ENCODE measurements at regions not wholly inside any gene's neighbourhood (a gene's known extent, or its start where the extent isn't known, plus 50 kb on each side); places are given as distances from the start of the nearest gene placed in this dataset.

- ATAC-seq, result no peak
- peaks cover 0 to 14% (median 0%) of the 10 kb centered on the region in 3 donors for H3K4me1 ChIP-seq
These were observed 505.3 kb downstream of the TLE4 start for GRCh38 chr9:80077059-80077458.

GRCh38 chr9:80076162-80076561, 504.4 kb downstream of the TLE4 start:
- no peak overlapping the region for H3K4me3 ChIP-seq

More at GRCh38 chr9:80077059-80077458, 505.3 kb downstream of the TLE4 start:
- TF ChIP-seq POLR2AphosphoS5 (IDR thresholded peaks at IDR 0.05) (no peak), CTCF (IDR thresholded peaks at IDR 0.05) (no peak), EP300 (IDR thresholded peaks at IDR 0.05) (no peak), POLR2A (IDR thresholded peaks at IDR 0.05) (no peak)
- peaks cover 0 to 8% (median 0%) of the 10 kb centered on the region in 3 donors for H3K9me3 ChIP-seq
- no peaks in the 10 kb centered on the region for H3K27me3 ChIP-seq
- no peak overlapping the region for H3K4me3 ChIP-seq
- no peaks in the 10 kb centered on the region for H3K36me3 ChIP-seq
- 92 to 95% methylated on average over 3 of the region's 3 CpGs for WGBS, 2 donors (ENCODE audit: low coverage in 1 of 2)
- H3K27ac ChIP-seq, result no peak overlapping the region

GRCh38 chr9:80074439-80074838, 502.7 kb downstream of the TLE4 start:
- H3K9me3 ChIP-seq, result no peaks in the 10 kb centered on the region

More at GRCh38 chr9:80076162-80076561, 504.4 kb downstream of the TLE4 start:
- Histone ChIP-seq H3K4me1 (peaks cover 0 to 14% (median 0%) of the 10 kb centered on the region in 3 donors), H3K9me3 (peaks cover 0 to 7% (median 0%) of the 10 kb centered on the region in 3 donors), H3K27ac (no peak overlapping the region), H3K36me3 (no peaks in the 10 kb centered on the region), H3K27me3 (no peaks in the 10 kb centered on the region)
- TF ChIP-seq POLR2A (IDR thresholded peaks at IDR 0.05) (no peak), POLR2AphosphoS5 (IDR thresholded peaks at IDR 0.05) (no peak), EP300 (IDR thresholded peaks at IDR 0.05) (no peak), CTCF (IDR thresholded peaks at IDR 0.05) (no peak)
- no peak for ATAC-seq
- WGBS, 2 donors (ENCODE audit: low coverage in 1 of 2), result 79 to 82% methylated on average over 2 to 4 of the region's 4 CpGs

GRCh38 chr9:80072451-80072850, 500.7 kb downstream of the TLE4 start:
- Histone ChIP-seq H3K36me3 (no peaks in the 10 kb centered on the region), H3K27ac (no peak overlapping the region), H3K4me3 (no peak overlapping the region), H3K4me1 (peaks cover 0 to 14% (median 0%) of the 10 kb centered on the region in 3 donors), H3K9me3 (no peaks in the 10 kb centered on the region), H3K27me3 (no peaks in the 10 kb centered on the region)
- no peak for ATAC-seq
- TF ChIP-seq EP300 (IDR thresholded peaks at IDR 0.05) (no peak), POLR2A (IDR thresholded peaks at IDR 0.05) (no peak), POLR2AphosphoS5 (IDR thresholded peaks at IDR 0.05) (no peak), CTCF (IDR thresholded peaks at IDR 0.05) (no peak)
- 94% methylated on average over 3 of the region's 3 CpGs for WGBS, 2 donors (ENCODE audit: low coverage in 1 of 2)

More at GRCh38 chr9:80074439-80074838, 502.7 kb downstream of the TLE4 start:
- peak; percentile 39 for ATAC-seq
- no peaks in the 10 kb centered on the region for H3K27me3 ChIP-seq
- H3K4me1 ChIP-seq, result peaks cover 0 to 14% (median 0%) of the 10 kb centered on the region in 3 donors
- peak overlapping the region in 1 of 4 donors; percentile 48 for H3K27ac ChIP-seq
- H3K4me3 ChIP-seq, result no peak overlapping the region
- TF ChIP-seq CTCF (IDR thresholded peaks at IDR 0.05) (no peak), POLR2A (IDR thresholded peaks at IDR 0.05) (no peak), POLR2AphosphoS5 (IDR thresholded peaks at IDR 0.05) (no peak), EP300 (IDR thresholded peaks at IDR 0.05) (no peak)
- no peaks in the 10 kb centered on the region for H3K36me3 ChIP-seq
- 20 to 25% methylated on average over 2 to 4 of the region's 5 CpGs for WGBS, 2 donors (ENCODE audit: low coverage in 1 of 2)

- TF ChIP-seq CTCF (IDR thresholded peaks at IDR 0.05), result no peak
- TF ChIP-seq POLR2A (IDR thresholded peaks at IDR 0.05), result no peak
- TF ChIP-seq EP300 (IDR thresholded peaks at IDR 0.05), result no peak
- TF ChIP-seq POLR2AphosphoS5 (IDR thresholded peaks at IDR 0.05), result no peak
- Histone ChIP-seq H3K4me1 (peaks cover 0 to 14% (median 0%) of the 10 kb centered on the region in 3 donors), H3K4me3 (no peak overlapping the region), H3K36me3 (no peaks in the 10 kb centered on the region), H3K9me3 (no peaks in the 10 kb centered on the region), H3K27me3 (no peaks in the 10 kb centered on the region), H3K27ac (no peak overlapping the region)
- no peak for ATAC-seq
- 92 to 94% methylated on average over 2 to 3 of the region's 3 CpGs for WGBS, 2 donors (ENCODE audit: low coverage in 1 of 2)
These were observed 498.4 kb downstream of the TLE4 start for GRCh38 chr9:80070071-80070742.
